Smooth muscle cell (in vitro differentiated cells): ENCODE measurements at regions not wholly inside any gene's neighbourhood (a gene's known extent, or its start where the extent isn't known, plus 50 kb on each side); places are given as distances from the start of the nearest gene placed in this dataset.

ENCODE experiments used
- DNase-seq: peaks from one replicate; lab custom pipeline; 2025; ENCODE audit not compliant: unreplicated experiment; lab: John Stamatoyannopoulos, UW
- H2AFZ ChIP-seq: fragments of 200-600 bp; sonication (generic); 2 replicates; pipeline ENCODE4 v1.6.0; 2016; ENCODE audit warnings: antibody characterized with exemption, low read depth, mild to moderate bottlenecking
- H3F3A ChIP-seq: fragments of 200-600 bp; sonication (generic); 2 replicates; pipeline ENCODE4 v1.6.0; 2017; ENCODE audit warnings: antibody characterized with exemption, low read depth
- H3K27ac ChIP-seq: fragments of 200-600 bp; sonication (generic); 2 replicates; pipeline ENCODE4 v1.5.1; 2016; ENCODE audit warnings: low read depth, mild to moderate bottlenecking
- H3K27me3 ChIP-seq: fragments of 200-600 bp; sonication (generic); 2 replicates; pipeline ENCODE4 v1.6.1; 2016; ENCODE audit warnings: low read depth, mild to moderate bottlenecking
- H3K36me3 ChIP-seq: fragments of 200-600 bp; sonication (generic); 2 replicates; pipeline ENCODE4 v1.5.1; 2016; ENCODE audit warnings: low read depth
- H3K4me1 ChIP-seq: fragments of 200-600 bp; sonication (generic); 2 replicates; pipeline ENCODE4 v1.5.1; 2016; ENCODE audit warnings: low read depth
- H3K4me2 ChIP-seq: fragments of 200-600 bp; sonication (generic); 2 replicates; pipeline ENCODE4 v1.6.0; 2016; ENCODE audit warnings: mild to moderate bottlenecking
- H3K4me3 ChIP-seq: fragments of 200-600 bp; sonication (generic); 2 replicates; pipeline ENCODE4 v1.5.1; 2016; ENCODE audit warnings: mild to moderate bottlenecking
- H3K79me2 ChIP-seq: fragments of 200-600 bp; sonication (generic); 2 replicates; pipeline ENCODE4 v1.6.0; 2016; ENCODE audit warnings: low read depth, mild to moderate bottlenecking
- H3K9ac ChIP-seq: fragments of 200-600 bp; sonication (generic); 2 replicates; pipeline ENCODE4 v1.6.0; 2016; ENCODE audit warnings: low read depth
- H3K9me3 ChIP-seq: fragments of 200-600 bp; sonication (generic); replicated peaks from 2 replicates; pipeline ENCODE4 v1.5.1; 2016; ENCODE audit warnings: low read depth
- H4K20me1 ChIP-seq: fragments of 200-600 bp; sonication (generic); 2 replicates; pipeline ENCODE4 v1.6.0; 2016; ENCODE audit warnings: low read depth
- WGBS: methylation state at CpG from one replicate; pipeline ENCODE4 v1.1.7; 2016; ENCODE audit warnings: low lambda C conversion rate; 5-methylcytosine and 5-hydroxymethylcytosine counted together
- TF ChIP-seq, protein P1 (sequence below): fragments of 200-600 bp; sonication (generic); IDR thresholded peaks from 2 replicates; pipeline ENCODE4 v1.5.1; 2017; ENCODE audit warnings: borderline replicate concordance, mild to moderate bottlenecking, antibody characterized with exemption; ENCODE audit not compliant: insufficient read depth, poor library complexity, severe bottlenecking

DNA sequence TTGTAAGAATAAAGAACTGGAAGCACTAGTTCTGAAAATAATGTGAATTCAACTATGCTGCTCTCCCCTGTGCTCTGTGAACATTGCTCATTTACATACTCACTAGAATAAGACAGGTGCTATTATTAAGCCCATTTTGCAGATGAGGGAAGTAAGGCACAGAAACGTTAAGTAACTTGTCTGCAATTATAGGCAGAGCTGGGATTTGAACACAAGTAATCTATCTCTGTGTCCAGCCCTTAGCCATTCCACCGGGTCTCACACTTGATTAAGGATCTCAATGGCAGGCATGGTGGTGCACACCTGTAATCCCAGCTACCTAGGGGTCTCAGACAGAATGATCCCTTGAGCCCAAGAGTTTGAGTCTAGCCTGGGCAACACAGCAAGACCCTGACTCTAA is 357.7 kb downstream of the CD83 start:
- Histone ChIP-seq H4K20me1 (no peaks in the 10 kb centered on the region), H3K4me3 (no peak overlapping the region), H3K4me2 (no peak overlapping the region), H3K9ac (no peak overlapping the region), H3K27ac (no peak overlapping the region), H3K4me1 (peaks cover 4% of the 10 kb centered on the region), H3K9me3 (no peaks in the 10 kb centered on the region), H3K36me3 (no peaks in the 10 kb centered on the region), H2AFZ (no peak overlapping the region), H3K79me2 (no peaks in the 10 kb centered on the region), H3K27me3 (no peaks in the 10 kb centered on the region), H3F3A (no peaks in the 10 kb centered on the region)
- TF ChIP-seq, protein P1, sequence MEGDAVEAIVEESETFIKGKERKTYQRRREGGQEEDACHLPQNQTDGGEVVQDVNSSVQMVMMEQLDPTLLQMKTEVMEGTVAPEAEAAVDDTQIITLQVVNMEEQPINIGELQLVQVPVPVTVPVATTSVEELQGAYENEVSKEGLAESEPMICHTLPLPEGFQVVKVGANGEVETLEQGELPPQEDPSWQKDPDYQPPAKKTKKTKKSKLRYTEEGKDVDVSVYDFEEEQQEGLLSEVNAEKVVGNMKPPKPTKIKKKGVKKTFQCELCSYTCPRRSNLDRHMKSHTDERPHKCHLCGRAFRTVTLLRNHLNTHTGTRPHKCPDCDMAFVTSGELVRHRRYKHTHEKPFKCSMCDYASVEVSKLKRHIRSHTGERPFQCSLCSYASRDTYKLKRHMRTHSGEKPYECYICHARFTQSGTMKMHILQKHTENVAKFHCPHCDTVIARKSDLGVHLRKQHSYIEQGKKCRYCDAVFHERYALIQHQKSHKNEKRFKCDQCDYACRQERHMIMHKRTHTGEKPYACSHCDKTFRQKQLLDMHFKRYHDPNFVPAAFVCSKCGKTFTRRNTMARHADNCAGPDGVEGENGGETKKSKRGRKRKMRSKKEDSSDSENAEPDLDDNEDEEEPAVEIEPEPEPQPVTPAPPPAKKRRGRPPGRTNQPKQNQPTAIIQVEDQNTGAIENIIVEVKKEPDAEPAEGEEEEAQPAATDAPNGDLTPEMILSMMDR: no peak
- no peak for DNase-seq
- 70% methylated on average over 2 of the region's 2 CpGs for WGBS

DNA sequence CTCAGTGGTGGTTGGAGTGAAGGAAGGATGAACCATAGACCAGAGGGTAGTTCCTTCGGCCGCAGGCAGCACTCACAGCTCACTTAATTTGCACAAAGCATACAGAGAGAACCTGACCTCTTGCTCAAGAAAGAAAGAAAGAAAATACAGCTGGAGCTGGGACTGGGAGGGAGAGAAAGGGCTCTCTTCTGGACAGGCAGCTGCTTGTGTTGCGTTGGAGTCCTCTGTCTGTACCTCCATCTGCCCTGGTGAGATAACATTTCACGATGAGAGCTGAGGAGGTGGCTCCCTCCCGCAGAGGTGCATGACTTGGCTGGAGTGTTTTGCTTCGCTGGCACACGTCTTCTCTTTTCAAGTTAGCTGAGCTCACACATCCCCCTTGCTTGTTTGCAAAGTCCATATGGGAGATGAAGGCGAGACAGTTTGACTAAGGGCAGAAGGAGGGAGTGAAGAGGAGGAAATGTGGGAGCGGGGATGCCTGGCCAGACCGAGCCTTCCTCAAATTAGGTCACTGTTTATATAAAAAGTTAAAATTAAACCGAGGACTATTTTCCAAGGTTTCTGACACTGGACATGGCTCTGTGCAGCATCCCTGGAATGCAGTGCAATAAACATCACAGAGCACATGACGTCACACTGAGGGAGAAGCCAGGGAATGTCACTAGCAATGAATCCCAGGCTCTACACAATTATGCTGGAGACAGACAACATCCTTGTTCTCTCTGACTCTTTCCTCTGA is 359.4 kb downstream of the CD83 start:
- H3K9ac ChIP-seq: peak overlapping the region; percentile 66
- H3K79me2 ChIP-seq: no peaks in the 10 kb centered on the region
- H3F3A ChIP-seq: no peaks in the 10 kb centered on the region
- peak overlapping the region; percentile 91 for H3K27ac ChIP-seq
- 32% methylated on average over 12 of the region's 12 CpGs for WGBS
- no peaks in the 10 kb centered on the region for H3K9me3 ChIP-seq
- peak overlapping the region; percentile 22 for H3K4me3 ChIP-seq
- H3K27me3 ChIP-seq: no peaks in the 10 kb centered on the region
- peaks cover 4% of the 10 kb centered on the region for H3K4me1 ChIP-seq
- TF ChIP-seq, protein P1: no peak
- H2AFZ ChIP-seq: peak overlapping the region; percentile 88
- DNase-seq: no peak
- H3K36me3 ChIP-seq: no peaks in the 10 kb centered on the region
- H4K20me1 ChIP-seq: no peaks in the 10 kb centered on the region
- peak overlapping the region; percentile 76 for H3K4me2 ChIP-seq

DNA sequence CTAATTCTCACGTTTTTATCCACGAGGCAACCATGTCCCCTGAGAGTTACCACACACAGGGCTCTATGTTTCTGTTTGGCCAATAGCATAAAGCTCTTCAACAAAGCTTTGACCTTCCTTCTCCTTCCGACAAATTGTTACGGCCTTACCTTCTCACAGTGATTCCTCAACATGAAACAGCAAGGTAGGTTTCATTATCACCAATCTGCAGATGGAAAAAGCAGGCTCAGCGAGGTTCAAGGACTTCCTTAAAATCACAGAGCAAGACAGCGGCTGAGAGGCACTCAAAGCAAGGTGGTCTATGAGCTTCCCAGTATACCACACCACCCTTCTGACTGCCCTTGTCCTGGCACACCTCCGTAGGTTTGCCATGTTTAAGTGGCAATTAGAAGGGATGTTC is 360.0 kb downstream of the CD83 start:
- Histone ChIP-seq H3K27ac (peak overlapping the region; percentile 91), H3K9ac (peak overlapping the region; percentile 66)
- WGBS: 70% methylated on average over 7 of the region's 7 CpGs

More for the DNA sequence above, 360.0 kb downstream of the CD83 start:
- Histone ChIP-seq H3K4me1 (peaks cover 4% of the 10 kb centered on the region), H3K4me3 (no peak overlapping the region), H3K9me3 (no peaks in the 10 kb centered on the region), H3K27me3 (no peaks in the 10 kb centered on the region), H3K36me3 (no peaks in the 10 kb centered on the region), H2AFZ (peak overlapping the region; percentile 88), H4K20me1 (no peaks in the 10 kb centered on the region), H3K79me2 (no peaks in the 10 kb centered on the region), H3K4me2 (peak overlapping the region; percentile 76), H3F3A (no peaks in the 10 kb centered on the region)
- TF ChIP-seq, protein P1: no peak
- no peak for DNase-seq
